ENCODE measurements at regions not wholly inside any gene's neighbourhood (a gene's known extent, or its start where the extent isn't known, plus 50 kb on each side); places are given as distances from the start of the nearest gene placed in this dataset.

DNA sequence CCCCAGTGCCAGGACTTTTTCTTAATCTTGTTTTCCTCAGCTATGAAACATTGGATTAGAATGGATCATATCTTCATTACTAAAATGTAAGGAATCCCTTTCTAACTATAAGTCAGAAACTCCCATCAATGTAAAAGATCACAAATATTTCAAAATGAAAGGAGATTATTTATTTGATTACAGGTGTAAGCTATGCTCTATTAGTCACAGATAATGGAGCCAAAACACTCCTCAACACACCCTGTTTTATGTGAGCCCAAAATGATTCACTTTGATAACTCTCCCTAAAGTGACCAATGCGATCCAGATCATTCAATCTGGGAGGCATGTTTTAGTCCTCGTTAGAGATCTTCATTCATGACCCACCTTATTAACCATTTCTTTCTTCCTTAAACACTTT is 566.7 kb upstream of the TENM3 start:
- no peaks in the 10 kb centered on the region for H3K9me3 ChIP-seq (ENCODE audit: insufficient read depth, low read depth, low read length)
- no peak overlapping the region for H3K27ac ChIP-seq (ENCODE audit: low read depth, low read length)
- H3K18ac ChIP-seq (ENCODE audit: low read length): no peak overlapping the region
- no peaks in the 10 kb centered on the region for H3K36me3 ChIP-seq (ENCODE audit: control insufficient read depth in 1 of 2, insufficient read depth in 2 of 2, low read length in 2 of 2)
- no peak overlapping the region for H3K4ac ChIP-seq (ENCODE audit: low read depth, low read length)
- H3K27me3 ChIP-seq (ENCODE audit: insufficient read depth, low read length): no peaks in the 10 kb centered on the region
- H2BK12ac ChIP-seq (ENCODE audit: low read length): no peak overlapping the region
- no peak overlapping the region for H3K14ac ChIP-seq (ENCODE audit: low read length)
- no peak overlapping the region for H2BK120ac ChIP-seq (ENCODE audit: insufficient read depth, low read length, poor library complexity)
- no peak overlapping the region for H3K4me3 ChIP-seq (ENCODE audit: low read depth, low read length)
- no peak overlapping the region for H2AK5ac ChIP-seq (ENCODE audit: low read length)
- no CpG with 5 or more reads among the region's 2 CpGs for WGBS (ENCODE audit: extremely low coverage, insufficient coverage, insufficient read length)
- H3K79me2 ChIP-seq (ENCODE audit: control insufficient read depth, insufficient read depth, low read length, poor library complexity): no peaks in the 10 kb centered on the region
- no peak overlapping the region for H3K23ac ChIP-seq (ENCODE audit: low read length)
- H3K4me2 ChIP-seq (ENCODE audit: low read length): no peak overlapping the region
- H3K79me1 ChIP-seq (ENCODE audit: low read length): no peaks in the 10 kb centered on the region
- H3K9ac ChIP-seq (ENCODE audit: low read length): no peak overlapping the region
- H3K4me1 ChIP-seq (ENCODE audit: control insufficient read depth in 1 of 2, insufficient read depth in 2 of 2, low read length in 2 of 2): no peaks in the 10 kb centered on the region
- peak; percentile 25 to 74 for DNase-seq
- H4K12ac ChIP-seq (ENCODE audit: low read depth, low read length): no peak overlapping the region
- no peak overlapping the region for H2AFZ ChIP-seq (ENCODE audit: insufficient read depth, low read length, poor library complexity)
- no peak overlapping the region for H2BK5ac ChIP-seq (ENCODE audit: low read depth, low read length, poor library complexity)
- H4K91ac ChIP-seq (ENCODE audit: low read depth, low read length): no peak overlapping the region
- no peak overlapping the region for H4K8ac ChIP-seq (ENCODE audit: low read depth, low read length)

DNA sequence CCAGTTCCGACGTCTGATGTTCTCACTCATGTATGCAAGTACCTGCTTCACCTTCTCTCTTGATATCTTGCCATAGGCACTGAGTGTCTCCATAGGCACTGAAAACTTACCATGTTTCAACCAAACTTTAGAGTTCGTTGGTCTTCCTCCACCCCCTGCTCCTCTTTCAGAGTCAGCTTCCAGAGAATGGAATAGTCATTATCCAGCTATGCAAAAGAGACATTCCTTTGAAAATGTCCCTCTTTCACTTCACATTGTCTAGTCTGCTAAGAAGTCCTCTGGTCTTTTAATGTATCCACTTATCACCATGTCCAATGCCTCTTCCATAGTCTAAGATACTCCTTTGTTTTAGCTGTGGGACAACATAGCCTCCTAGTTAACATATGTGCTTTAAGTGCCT is 566.0 kb upstream of the TENM3 start:
- no peaks in the 10 kb centered on the region for H3K36me3 ChIP-seq (ENCODE audit: control insufficient read depth in 1 of 2, insufficient read depth in 2 of 2, low read length in 2 of 2)
- DNase-seq: peak in 1 of 2 donors; percentile 48
- H3K79me1 ChIP-seq (ENCODE audit: low read length): no peaks in the 10 kb centered on the region
- H4K12ac ChIP-seq (ENCODE audit: low read depth, low read length): no peak overlapping the region
- no peak overlapping the region for H3K9ac ChIP-seq (ENCODE audit: low read length)
- H3K4me3 ChIP-seq (ENCODE audit: low read depth, low read length): no peak overlapping the region
- H4K91ac ChIP-seq (ENCODE audit: low read depth, low read length): no peak overlapping the region
- H3K4ac ChIP-seq (ENCODE audit: low read depth, low read length): no peak overlapping the region
- no peak overlapping the region for H3K14ac ChIP-seq (ENCODE audit: low read length)
- H3K27me3 ChIP-seq (ENCODE audit: insufficient read depth, low read length): no peaks in the 10 kb centered on the region
- no peak overlapping the region for H3K27ac ChIP-seq (ENCODE audit: low read depth, low read length)
- H2BK12ac ChIP-seq (ENCODE audit: low read length): no peak overlapping the region
- H3K23ac ChIP-seq (ENCODE audit: low read length): no peak overlapping the region
- no peak overlapping the region for H3K18ac ChIP-seq (ENCODE audit: low read length)
- no peak overlapping the region for H2AFZ ChIP-seq (ENCODE audit: insufficient read depth, low read length, poor library complexity)
- no peaks in the 10 kb centered on the region for H3K79me2 ChIP-seq (ENCODE audit: control insufficient read depth, insufficient read depth, low read length, poor library complexity)
- no CpG with 5 or more reads among the region's 3 CpGs for WGBS (ENCODE audit: extremely low coverage, insufficient coverage, insufficient read length)
- H2BK120ac ChIP-seq (ENCODE audit: insufficient read depth, low read length, poor library complexity): no peak overlapping the region
- no peak overlapping the region for H4K8ac ChIP-seq (ENCODE audit: low read depth, low read length)
- H2AK5ac ChIP-seq (ENCODE audit: low read length): no peak overlapping the region
- no peaks in the 10 kb centered on the region for H3K9me3 ChIP-seq (ENCODE audit: insufficient read depth, low read depth, low read length)
- no peaks in the 10 kb centered on the region for H3K4me1 ChIP-seq (ENCODE audit: control insufficient read depth in 1 of 2, insufficient read depth in 2 of 2, low read length in 2 of 2)
- H2BK5ac ChIP-seq (ENCODE audit: low read depth, low read length, poor library complexity): no peak overlapping the region
- no peak overlapping the region for H3K4me2 ChIP-seq (ENCODE audit: low read length)

DNA sequence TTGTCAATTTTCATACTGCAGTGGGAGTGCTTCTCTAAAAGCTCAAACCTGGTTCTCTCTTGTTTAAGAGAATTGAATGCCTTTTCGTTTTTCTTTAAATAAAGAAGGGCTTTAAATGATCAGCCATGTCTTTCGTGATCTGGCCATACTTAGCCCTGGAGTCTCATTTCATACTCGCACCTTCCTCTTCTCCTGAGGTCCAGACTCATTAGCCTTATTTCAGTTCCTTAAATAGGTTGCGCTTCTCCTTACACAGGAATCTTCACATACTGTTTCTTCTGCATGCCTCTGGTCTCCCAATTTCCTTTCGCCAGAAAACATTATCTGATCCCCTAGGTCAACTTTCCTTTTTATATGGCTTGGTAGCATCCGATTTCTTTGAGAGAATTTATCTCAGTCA is 565.6 kb upstream of the TENM3 start:
- Histone ChIP-seq H3K9me3 (ENCODE audit: insufficient read depth, low read depth, low read length) (no peaks in the 10 kb centered on the region), H3K4me3 (ENCODE audit: low read depth, low read length) (no peak overlapping the region), H3K9ac (ENCODE audit: low read length) (no peak overlapping the region), H2AK5ac (ENCODE audit: low read length) (no peak overlapping the region), H3K27me3 (ENCODE audit: insufficient read depth, low read length) (no peaks in the 10 kb centered on the region), H3K79me2 (ENCODE audit: control insufficient read depth, insufficient read depth, low read length, poor library complexity) (no peaks in the 10 kb centered on the region), H2BK12ac (ENCODE audit: low read length) (no peak overlapping the region), H3K23ac (ENCODE audit: low read length) (no peak overlapping the region), H3K4ac (ENCODE audit: low read depth, low read length) (no peak overlapping the region), H3K36me3 (ENCODE audit: control insufficient read depth in 1 of 2, insufficient read depth in 2 of 2, low read length in 2 of 2) (no peaks in the 10 kb centered on the region), H3K79me1 (ENCODE audit: low read length) (no peaks in the 10 kb centered on the region), H3K4me1 (ENCODE audit: control insufficient read depth in 1 of 2, insufficient read depth in 2 of 2, low read length in 2 of 2) (no peaks in the 10 kb centered on the region), H4K12ac (ENCODE audit: low read depth, low read length) (no peak overlapping the region), H3K14ac (ENCODE audit: low read length) (no peak overlapping the region), H4K91ac (ENCODE audit: low read depth, low read length) (no peak overlapping the region), H3K4me2 (ENCODE audit: low read length) (no peak overlapping the region), H3K27ac (ENCODE audit: low read depth, low read length) (no peak overlapping the region), H2AFZ (ENCODE audit: insufficient read depth, low read length, poor library complexity) (no peak overlapping the region), H4K8ac (ENCODE audit: low read depth, low read length) (no peak overlapping the region), H2BK5ac (ENCODE audit: low read depth, low read length, poor library complexity) (no peak overlapping the region), H3K18ac (ENCODE audit: low read length) (no peak overlapping the region), H2BK120ac (ENCODE audit: insufficient read depth, low read length, poor library complexity) (no peak overlapping the region)
- DNase-seq: no peak
- WGBS (ENCODE audit: extremely low coverage, insufficient coverage, insufficient read length): no CpG with 5 or more reads among the region's 6 CpGs

DNA sequence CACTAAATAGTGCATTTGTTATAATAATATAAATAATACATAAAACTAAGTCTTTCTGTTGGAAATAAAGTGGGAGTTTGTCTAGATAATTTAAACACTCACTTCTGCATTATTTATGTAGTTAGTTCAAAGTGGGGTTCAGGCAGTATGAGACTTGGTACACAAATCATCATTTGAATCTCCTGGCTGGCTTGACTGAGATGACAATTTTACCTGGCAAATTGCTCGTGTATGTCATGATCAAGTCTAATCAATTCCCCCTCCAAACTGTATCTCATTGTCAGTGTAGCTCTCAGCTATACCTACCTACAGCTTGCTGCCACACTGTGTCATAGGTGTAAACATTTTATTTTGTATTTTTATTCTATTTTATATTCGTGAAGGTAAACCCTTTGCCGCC is 563.4 kb upstream of the TENM3 start:
- Histone ChIP-seq H3K14ac (ENCODE audit: low read length) (no peak overlapping the region), H3K27ac (ENCODE audit: low read depth, low read length) (no peak overlapping the region), H4K8ac (ENCODE audit: low read depth, low read length) (no peak overlapping the region), H2BK120ac (ENCODE audit: insufficient read depth, low read length, poor library complexity) (no peak overlapping the region), H3K23ac (ENCODE audit: low read length) (no peak overlapping the region), H4K91ac (ENCODE audit: low read depth, low read length) (no peak overlapping the region), H3K18ac (ENCODE audit: low read length) (no peak overlapping the region), H2BK12ac (ENCODE audit: low read length) (no peak overlapping the region), H3K27me3 (ENCODE audit: insufficient read depth, low read length) (no peaks in the 10 kb centered on the region), H4K12ac (ENCODE audit: low read depth, low read length) (no peak overlapping the region), H3K79me2 (ENCODE audit: control insufficient read depth, insufficient read depth, low read length, poor library complexity) (no peaks in the 10 kb centered on the region), H3K9me3 (ENCODE audit: insufficient read depth, low read depth, low read length) (no peaks in the 10 kb centered on the region), H2AFZ (ENCODE audit: insufficient read depth, low read length, poor library complexity) (no peak overlapping the region), H3K4me3 (ENCODE audit: low read depth, low read length) (no peak overlapping the region), H3K9ac (ENCODE audit: low read length) (no peak overlapping the region), H3K4me1 (ENCODE audit: control insufficient read depth in 1 of 2, insufficient read depth in 2 of 2, low read length in 2 of 2) (no peaks in the 10 kb centered on the region), H3K36me3 (ENCODE audit: control insufficient read depth in 1 of 2, insufficient read depth in 2 of 2, low read length in 2 of 2) (no peaks in the 10 kb centered on the region), H3K79me1 (ENCODE audit: low read length) (no peaks in the 10 kb centered on the region), H2AK5ac (ENCODE audit: low read length) (no peak overlapping the region), H3K4ac (ENCODE audit: low read depth, low read length) (no peak overlapping the region), H2BK5ac (ENCODE audit: low read depth, low read length, poor library complexity) (no peak overlapping the region), H3K4me2 (ENCODE audit: low read length) (no peak overlapping the region)
- DNase-seq: no peak
- WGBS (ENCODE audit: extremely low coverage, insufficient coverage, insufficient read length): no CpG with 5 or more reads among the region's 3 CpGs
